Activated CD4-positive, CD25-positive, alpha-beta regulatory T cell treated with anti-CD3 and anti-CD28 coated beads, Interleukin-2, amount 50 U/mL, for 24 hours (primary cell): ENCODE measurements at regions not wholly inside any gene's neighbourhood (a gene's known extent, or its start where the extent isn't known, plus 50 kb on each side); places are given as distances from the start of the nearest gene placed in this dataset.

Source experiments
- ATAC-seq, 2 donors: fragments of 150-1000 bp; cut with Tn5 transposase; one replicate each; pipeline ENCODE4 v1.10.0; 2021; ENCODE audit warnings: mild to moderate bottlenecking in 1 of 2, moderate library complexity in 1 of 2

DNA sequence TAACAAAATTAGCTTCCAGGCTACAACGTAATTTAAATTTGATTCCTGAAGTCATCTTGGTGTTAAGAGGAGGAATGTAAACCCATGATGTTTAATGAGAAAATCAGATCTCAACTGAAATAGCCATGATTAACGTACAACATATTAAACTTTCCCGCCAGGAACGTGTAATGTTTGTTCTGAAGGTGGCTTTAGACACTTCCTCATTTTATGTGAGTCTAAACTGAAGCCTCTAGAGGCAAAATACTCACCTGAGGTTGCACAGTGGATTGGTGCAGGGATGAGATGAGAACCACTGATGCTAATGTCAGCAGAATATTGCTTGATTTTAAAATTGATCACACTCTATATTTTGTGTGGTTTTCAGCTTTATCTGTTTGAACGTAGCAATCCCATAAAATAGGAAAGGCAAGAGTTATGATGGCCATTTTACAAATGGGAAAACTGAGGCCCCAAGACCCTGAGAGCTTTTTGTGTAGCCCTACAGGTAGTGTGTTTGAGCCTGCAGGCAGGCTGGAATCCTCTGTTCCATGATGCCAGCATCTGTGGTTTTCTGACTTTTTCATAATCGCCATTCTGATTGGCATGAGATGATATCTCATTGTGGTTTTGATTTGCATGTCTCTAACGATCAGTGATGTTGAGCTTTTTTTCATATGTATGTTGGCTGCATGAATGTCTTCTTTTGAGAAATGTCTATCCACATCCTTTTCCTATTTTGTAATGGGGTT is 243.7 kb upstream of the BMPER start:
- no peak for ATAC-seq

DNA sequence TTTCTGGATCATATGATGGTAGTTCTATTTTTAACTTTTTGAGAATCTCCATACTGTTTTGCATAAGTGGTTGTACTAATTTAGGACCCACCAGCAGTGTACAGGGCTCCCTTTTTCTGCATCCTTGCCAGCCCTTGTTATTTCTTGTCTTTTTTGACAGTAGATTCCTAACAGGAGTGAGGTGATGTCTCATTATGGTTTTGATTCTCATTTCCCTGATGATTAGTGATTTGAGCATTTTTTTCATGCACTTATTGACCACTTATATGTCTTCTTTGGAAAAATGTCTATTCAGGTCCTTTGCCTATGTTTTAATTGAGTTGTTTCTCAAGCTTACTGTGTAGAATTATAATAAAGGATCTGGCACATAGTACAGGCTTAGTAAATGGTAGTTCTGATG is 238.8 kb upstream of the BMPER start:
- no peak for ATAC-seq

DNA sequence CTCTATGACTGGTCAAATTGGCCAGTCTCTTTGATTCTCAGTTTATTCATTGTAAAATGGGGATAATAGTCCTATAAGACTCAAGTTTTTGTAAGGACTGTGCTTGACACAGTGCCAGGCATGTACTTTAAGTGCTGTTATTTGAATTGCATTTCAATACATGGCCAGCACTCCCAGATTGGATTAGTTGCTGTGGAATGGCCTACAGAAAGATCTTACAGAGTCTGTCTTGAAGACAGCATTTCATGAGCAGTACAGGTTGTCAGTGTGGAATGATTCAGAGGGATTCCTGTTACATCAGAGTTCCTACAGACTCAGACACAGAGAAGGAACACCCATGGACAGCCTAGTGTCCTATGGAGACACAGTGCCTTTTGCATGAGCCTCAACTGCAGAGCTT is 238.1 kb upstream of the BMPER start:
- no peak for ATAC-seq

DNA sequence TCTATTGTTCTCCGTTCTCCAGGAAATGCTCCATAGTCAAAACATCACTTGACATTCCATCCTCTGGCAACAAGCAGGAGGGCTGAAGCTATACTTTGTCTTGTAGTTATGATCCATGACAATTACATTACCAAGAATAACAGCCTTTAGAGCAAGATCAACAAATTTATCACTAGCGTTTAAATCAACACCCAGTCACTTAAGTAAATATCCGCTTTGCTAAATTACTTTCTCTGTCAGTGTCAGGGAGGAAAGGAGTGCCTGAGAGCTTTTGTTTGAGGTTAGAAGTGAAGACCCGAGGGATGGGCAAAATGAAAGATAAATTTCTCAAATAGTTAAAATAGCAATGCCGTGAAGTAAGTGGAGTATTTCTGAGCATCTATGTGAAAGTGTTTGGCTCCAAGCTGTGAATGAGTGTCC is 236.1 kb upstream of the BMPER start:
- no peak for ATAC-seq

DNA sequence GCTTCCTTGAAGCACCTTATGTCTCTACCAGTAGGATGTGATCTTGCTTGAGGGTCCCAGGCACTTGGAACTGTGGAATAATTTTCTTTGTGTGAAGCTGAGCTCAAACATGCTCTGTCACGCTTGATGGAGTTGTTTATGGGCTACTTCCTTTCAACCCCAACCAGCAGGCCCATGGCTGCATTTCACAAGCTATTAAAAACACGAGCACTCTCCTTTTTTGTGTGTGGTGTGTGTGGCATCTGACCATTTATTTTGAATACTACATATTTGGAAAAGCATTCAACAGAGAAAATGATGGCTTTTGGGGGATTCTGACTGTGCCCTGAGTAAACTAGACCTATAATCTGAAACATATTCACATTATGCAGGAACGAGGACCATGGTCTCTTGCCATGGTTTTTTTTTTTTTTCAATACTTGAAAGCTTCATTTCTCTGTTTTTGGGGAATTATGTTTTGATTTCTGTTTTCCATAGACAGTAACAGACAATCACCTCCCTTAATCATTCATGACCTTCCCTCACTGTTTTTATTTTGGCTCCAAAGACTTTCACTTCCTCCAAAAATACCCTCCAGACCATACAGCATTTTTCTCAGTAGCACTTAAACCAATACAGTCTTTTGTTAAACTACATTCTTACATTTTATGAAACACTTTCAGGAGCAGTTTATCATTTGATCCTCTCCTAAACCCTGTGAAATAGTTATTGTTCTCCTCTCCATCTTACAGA is 233.6 kb upstream of the BMPER start:
- no peak for ATAC-seq

DNA sequence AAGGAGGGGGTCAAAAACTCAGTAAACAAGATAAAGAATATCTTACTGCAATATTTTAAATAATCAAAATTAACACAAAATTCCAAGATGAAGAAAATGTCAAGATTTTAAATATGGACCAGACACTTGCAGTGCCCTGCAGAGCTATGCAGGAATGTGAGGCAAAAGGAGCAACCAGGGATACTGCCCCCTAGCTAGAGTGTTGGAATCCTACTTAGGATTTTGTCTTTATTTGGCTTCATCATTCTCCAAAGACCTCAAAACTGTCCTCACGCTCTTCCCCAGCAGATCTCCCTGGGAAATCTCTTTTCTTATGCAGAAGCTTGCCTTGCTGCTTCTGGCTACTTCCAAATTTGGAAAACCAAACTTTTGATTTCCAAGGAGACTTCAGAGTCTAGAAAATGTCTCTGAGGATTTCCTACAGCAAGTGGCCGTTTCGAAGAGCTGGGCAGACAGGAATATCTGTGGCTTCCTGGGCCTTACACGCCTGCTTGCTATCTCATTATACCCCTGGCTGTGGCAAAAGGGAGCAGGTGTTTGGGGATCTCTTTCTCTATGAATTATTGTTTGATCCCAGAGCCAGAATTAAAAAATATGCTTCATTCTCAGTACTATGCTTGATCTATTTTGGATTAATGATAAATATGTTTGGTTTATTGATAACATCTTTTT is 232.2 kb upstream of the BMPER start:
- no peak for ATAC-seq

DNA sequence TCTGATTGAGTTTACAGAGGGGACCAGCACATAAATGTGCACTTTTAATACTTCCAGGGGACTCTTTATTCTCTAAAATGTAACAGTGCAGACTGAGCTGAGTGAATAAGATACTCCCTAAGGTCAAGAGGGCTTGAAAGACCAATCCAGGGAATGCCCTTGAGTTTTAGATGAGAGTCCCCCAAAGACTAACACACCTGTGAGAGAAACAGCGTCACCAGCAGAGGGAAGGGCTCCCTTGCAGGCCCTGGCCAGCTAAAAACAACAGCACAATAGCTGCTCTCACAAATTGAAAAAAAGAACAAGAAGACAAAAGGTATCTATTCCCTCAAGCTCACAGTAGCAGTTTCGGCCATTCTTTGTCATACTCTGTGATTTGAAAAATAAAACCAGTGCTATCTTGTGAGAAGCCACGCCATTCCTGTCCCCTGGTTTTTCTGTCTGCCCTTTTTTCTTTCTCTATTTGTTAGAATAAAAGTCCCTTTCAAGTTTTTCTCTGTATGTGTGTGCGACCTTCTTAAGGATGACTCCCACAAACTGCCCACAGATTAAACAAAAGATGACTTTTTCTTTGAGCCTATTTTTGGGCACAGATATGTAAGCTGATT is 230.4 kb upstream of the BMPER start:
- ATAC-seq: no peak

DNA sequence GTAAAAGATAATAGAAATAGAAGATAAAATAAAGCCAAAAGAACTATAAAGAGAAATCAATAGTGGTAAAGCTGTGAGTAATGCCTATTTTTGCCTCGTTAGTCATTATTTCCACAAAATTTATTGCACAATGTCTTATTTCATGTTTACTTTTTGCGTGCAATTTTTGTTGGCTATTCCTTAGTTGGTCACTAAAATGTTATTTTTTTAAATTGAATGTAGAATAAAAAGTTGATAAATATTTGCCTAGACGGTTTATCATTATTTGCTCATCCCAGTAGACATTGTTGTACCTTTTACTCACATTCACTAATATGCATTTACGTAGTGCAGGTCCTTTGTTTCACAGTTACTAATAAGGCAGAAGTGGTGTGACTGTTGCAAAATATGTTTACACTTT is 227.8 kb upstream of the BMPER start:
- ATAC-seq: no peak

DNA sequence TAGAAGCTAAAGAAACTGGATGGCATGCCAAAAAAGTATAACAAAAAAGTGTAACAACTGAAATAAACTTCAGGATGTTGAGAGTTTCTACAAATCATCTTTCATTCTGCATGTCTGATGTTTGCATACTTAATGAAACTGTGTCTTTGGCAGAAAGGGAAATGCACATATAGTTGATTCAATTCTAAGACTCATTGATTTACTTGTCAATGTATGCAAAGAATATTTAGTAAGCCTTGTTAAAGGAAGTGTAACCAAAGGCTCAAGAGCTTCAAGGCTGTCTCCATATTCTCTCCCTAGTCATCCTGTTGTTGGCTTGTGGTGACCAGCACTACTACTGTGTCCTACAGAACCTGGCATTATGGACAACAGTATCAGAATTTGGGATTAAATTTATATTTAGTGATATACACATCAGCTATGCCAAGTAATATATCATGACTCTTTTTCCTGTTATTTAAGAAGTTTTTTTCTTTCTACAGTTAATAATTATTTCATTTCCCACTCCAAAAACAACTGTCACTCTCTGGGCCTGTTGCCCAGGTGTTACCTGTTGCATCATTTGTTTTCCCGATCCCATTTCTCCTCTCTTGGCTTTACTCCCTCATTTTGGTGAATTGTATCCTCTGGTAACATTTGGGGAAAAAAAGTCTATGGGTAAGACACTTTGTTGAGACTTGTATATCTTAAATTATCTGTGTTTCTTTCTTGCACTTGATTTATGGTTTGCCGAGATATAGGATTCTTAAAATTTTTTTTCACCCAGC is 226.6 kb upstream of the BMPER start:
- no peak for ATAC-seq

DNA sequence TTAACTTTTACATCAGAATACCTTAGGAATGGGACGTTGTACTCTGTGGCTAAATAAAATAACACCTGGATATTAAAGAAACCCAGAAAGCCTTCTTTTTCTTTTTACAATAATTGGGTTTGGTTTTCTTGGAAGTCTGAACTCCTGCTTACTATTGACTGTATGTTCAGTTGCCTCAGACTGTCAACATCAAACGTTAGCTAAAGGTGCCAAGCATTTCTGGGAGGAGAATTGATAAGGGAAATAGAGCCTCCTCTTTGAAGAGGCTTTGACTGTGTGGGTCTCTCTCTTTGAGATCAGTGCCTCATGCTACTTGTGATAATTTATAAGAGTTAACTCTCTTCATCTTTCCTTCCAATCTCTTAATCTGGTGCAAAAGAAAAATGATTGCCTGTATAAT is 224.7 kb upstream of the BMPER start:
- ATAC-seq: no peak

DNA sequence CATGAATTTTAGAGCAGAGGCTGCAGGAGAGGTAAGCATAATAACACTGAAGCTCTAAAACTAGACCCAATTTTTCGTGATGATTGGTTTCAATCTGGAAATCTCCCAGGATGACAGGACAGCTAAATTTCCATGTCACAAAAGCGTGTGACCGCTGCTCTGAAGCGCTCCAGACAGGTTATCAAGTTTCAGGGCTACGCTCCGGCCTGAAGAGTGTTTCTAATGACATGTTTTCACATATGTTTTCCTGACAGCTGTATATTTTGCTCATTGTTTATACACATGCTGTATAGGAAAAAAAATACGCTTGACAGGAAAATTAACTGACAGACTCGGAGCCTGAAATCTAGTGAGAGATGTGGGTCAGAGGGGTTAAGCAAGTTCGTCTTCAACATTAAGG is 219.8 kb upstream of the BMPER start:
- no peak for ATAC-seq

DNA sequence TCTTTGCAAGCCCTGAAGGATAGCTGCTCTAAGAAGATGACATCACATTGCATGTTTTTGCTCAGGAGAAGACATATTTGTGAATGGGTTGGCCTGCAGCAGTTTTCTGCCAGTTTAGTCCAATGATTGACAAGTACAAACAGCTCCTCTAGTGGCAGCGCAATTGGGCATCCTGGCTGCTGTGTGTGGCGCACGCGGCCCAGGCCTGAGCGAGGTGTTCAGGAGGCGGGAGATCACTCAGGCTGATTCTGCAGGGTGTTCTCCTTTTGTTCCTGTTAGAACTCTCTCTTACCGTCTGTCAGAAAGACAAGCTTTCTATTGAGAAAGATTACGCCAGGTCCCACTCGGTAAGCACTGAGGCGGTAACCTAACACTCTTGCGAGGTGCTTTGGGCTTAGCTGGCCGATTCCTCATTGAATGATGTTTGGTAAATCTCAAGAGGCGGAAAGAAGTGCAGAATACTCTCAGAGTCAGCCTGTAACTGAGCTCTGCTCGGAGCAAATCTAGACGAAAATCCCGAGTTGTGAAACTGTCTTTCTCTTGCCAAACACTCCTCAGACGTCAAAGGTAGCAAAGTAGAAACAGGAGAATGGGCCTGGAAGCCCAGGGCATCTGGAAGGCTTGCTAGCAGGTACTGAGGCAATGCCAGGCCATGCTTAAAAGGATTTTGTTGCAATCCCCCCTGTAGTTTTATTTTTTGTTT is 219.2 kb upstream of the BMPER start:
- ATAC-seq: no peak

DNA sequence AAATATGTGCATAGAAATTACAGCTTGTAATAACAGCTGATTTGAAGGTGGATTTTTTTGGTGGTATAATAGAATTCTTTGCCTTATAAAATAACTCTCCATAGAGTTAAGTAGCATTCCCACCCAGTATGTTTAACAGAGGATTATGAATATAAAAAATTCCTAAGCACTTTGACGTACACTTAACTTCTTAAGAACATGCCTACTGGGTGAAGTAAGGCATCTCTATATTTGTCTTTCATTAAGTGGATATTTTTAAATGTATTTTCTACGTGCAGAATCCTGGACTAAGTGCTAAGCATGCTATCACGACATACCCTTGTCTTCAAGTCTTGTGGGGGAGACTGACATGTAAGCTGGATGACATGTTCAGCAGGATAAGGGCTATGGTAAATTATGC is 217.7 kb upstream of the BMPER start:
- ATAC-seq: no peak

DNA sequence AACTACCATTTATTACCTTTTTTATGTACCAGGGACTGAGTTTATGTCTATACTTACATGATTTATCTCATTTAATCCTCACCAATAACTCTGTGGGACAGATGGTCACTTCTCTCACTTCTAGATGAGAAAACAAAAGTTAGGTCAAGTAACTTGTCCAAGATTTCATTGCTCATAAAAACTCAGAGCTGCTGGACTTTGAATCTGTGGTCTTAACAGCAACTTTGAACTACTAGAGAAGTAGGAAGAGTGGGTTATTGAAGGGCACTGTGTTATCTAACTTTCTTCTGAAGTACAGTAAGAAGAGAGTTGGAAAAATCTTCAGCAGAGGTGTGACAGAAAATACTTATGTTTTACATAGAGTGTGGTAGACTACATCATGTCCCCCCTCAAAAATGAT is 214.2 kb upstream of the BMPER start:
- ATAC-seq: no peak

DNA sequence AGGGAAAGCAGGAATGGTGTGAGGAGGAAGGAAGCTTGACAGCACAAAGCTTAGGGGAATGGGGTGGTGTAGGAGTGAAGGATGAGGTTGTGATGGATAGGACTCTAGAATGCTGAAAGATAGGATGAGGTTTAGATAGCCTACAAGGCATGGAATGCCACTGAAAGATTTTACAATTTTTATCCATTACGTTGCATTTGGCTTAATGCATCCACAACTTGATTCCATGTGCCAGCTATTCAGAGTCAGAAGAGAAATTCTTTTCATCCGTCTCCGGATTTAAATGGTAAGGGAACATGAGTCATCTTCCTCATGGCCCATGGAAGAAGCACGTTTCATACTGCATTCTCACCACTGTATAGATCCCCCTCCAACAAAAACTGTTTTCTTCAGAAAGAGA is 212.4 kb upstream of the BMPER start:
- ATAC-seq: no peak

DNA sequence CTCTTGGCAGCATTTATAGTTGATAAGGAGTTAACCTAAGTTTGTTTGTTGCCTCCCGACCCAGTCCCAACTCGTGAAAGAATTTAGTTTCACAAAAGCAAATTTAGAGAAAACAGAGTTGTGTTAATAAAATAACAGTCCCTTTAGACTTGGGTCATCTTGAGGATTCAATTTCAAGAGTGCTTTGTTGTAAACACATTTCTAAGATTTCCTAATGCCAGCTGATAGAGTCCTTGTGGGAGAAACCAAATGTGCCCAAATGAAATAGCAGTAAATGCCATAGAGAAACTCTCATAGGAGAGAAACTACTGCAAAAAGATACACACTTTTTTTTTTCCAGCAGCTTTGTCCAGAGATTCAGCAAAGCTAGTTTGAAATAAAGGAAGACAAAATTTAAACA is 211.3 kb upstream of the BMPER start:
- no peak for ATAC-seq

DNA sequence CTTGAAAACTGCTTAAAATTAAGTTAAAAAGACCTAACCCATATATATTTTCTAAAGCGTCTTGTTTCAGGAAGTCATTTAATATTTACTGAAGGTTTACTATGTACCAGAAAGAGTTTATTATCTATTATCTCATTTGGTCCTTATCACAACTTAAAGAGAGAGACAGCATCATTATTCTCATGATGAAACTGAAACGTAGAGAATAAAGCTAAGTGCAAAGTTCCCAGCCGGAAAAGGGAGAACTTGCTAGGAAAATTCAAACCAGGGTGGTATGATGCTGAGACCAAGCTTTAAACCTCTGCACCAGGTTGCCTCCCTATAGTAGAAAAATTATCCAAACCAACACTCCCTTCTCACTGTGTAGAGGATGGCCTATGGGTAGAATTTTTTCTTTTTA is 207.7 kb upstream of the BMPER start:
- no peak for ATAC-seq

DNA sequence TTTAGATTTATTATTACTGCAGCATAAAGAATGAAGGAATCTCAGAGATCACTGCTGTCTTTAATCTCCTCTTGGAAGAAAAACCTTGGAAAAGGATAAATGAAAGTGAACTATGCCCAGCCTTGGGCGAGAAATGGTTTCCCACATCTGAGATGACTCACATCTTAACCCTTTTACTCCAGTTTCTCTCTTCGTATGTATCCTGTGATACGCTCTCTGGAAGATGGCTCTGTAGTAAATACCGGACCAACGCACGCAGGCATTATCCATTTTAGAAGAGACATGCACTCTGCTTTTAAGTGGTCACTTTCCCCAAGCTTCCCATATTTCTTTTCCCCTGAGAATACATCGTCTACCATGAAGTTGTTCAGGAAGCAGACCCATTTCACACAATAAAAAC is 207.3 kb upstream of the BMPER start:
- ATAC-seq: no peak

DNA sequence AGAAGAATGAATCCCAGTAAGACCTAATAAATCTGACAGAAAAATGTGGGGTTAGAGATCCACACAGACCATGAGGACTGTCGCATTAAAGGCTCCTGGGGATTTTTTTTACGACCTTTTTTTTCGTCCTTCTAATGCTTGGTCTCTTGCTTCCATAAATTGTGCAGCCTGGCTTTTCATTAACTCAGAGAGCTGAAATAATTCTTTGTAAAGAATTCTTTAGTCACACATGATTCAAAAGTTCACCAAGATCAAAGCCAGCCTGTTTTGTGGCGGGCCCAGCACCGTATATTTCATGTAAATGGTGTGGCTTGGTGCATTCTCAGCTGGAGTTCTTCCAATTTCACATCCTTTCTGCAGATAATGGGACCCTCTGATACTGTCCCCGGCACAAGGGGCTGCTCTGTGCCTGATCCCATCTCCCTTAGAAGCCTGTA is 206.6 kb upstream of the BMPER start:
- ATAC-seq: no peak

DNA sequence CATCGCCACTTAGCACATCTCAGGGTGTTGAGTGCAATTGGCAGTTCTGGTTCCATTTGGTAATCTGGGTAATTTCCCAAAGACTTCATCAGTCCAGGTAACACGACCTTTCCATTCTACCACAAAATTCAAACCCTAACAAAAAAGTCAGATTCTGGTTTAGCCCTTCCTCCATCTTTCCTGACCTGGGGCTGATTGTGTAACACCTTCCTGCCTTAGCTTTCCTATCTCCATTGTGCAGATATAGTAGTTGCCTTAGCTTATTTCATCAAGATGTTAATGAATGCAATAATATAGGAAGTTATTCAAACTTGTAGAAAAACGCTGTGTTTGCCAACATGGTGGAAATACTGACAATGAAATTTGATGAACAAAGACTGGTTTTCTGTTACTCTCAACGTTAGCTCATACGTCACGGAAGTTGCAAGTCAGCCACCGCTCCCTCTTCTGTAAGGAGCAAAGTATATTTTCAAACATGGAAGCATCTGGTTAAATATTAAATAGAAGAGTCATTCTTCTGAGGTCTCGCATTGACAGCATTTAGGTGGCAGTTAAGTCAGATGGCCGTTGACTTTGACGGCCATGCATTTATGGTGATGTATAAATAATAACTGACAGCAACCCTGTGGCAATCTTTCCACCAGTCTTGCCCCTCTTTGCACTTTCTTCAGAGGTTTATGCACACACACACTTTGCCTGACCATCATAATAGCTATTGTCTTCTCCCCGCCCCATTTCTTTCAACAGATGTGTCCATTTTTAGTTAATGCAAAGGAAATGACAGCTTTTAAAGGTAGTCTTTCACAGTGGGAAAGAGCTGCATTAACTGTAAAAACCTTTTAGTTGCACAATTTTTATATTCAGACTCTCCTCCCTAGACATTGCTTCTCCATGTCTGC is 205.1 kb upstream of the BMPER start:
- ATAC-seq: no peak

DNA sequence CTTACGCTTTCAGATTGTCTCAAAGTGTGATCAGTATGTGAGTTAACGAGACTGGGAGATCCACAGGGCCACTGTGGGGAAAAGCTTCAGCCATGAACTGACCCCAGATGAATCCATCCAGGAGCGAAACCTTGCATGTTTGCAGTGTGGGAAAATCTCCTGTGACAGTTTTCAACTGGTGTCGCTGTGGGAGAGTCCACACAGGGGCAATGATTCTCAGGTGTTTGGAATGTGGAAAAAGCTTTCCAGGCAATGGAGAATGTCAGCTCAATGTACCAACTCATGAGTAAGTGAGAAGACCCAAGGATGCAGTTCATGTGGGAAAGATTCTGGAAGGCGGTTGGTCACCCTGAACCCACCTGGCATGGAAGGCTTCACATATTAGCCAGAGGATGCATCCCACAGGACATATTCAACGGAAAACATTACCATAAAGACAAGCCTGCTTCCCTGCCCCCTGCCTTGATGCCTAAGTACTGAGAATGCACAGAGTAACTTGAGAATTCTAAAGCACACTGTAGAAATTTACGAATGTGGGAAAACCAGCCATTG is 204.1 kb upstream of the BMPER start:
- ATAC-seq: no peak
